ENCODE measurements at regions not wholly inside any gene's neighbourhood (a gene's known extent, or its start where the extent isn't known, plus 50 kb on each side); places are given as distances from the start of the nearest gene placed in this dataset.

DNA sequence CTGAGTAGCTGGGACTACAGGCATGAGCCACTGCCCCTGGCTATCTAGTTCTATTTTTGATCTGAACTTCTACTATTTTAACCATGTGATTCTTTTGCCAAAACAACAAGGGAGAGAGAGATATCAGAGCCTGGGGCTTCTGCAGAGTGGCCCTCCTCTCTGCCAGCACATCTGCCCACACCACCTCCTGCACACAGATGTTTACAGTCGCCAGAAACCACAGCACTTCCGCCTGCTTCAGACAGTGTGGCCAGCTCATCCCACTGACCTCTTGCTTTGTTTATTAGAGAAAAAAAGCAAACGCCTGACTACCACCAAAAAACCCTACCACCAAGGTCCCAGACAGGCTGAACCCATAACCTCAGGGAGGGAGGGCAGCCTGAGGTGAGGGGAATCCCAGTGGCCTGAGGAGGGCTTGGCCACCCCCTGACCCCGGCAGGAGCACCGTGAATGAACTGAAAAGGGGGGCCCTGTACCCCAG lies 85.9 kb upstream of the ABHD2 start:
- Histone ChIP-seq H2AFZ (ENCODE audit: low read length) (no peak overlapping the region), H3K4me3 (replicated peaks in 1 of 4; ENCODE audit: control extremely low read depth in 1 of 4, insufficient read depth in 1 of 4, low read depth in 3 of 4, low read length in 4 of 4) (no peak overlapping the region), H3K27ac (ENCODE audit: insufficient read depth, low read length) (peak overlapping the region; percentile 37), H3K36me3 (ENCODE audit: control insufficient read depth, insufficient read depth, low read length) (no peaks in the 10 kb centered on the region), H3K79me2 (ENCODE audit: control insufficient read depth, insufficient read depth, low read length) (no peaks in the 10 kb centered on the region), H3K4me1 (ENCODE audit: control insufficient read depth, extremely low read depth, insufficient read depth, low read length) (peaks cover 13% of the 10 kb centered on the region), H3K9me3 (ENCODE audit: control insufficient read depth, insufficient read depth, low read depth, low read length) (no peaks in the 10 kb centered on the region), H3K4me2 (ENCODE audit: extremely low read depth, insufficient read depth, low read length) (peak overlapping the region; percentile 46), H3K27me3 (ENCODE audit: control insufficient read depth, insufficient read depth, low read length) (no peaks in the 10 kb centered on the region), H4K20me1 (ENCODE audit: control insufficient read depth, extremely low read depth, insufficient read depth, low read length) (no peaks in the 10 kb centered on the region), H3K9ac (ENCODE audit: insufficient read depth, low read length) (no peak overlapping the region)
- peak; percentile 68 to 75 for DNase-seq (ENCODE audit: low read depth in 2 of 2)
- no peak for TF ChIP-seq EZH2 (IDR thresholded peaks at IDR 0.05; ENCODE audit: low read length, missing control alignments)
- TF ChIP-seq, protein P1, sequence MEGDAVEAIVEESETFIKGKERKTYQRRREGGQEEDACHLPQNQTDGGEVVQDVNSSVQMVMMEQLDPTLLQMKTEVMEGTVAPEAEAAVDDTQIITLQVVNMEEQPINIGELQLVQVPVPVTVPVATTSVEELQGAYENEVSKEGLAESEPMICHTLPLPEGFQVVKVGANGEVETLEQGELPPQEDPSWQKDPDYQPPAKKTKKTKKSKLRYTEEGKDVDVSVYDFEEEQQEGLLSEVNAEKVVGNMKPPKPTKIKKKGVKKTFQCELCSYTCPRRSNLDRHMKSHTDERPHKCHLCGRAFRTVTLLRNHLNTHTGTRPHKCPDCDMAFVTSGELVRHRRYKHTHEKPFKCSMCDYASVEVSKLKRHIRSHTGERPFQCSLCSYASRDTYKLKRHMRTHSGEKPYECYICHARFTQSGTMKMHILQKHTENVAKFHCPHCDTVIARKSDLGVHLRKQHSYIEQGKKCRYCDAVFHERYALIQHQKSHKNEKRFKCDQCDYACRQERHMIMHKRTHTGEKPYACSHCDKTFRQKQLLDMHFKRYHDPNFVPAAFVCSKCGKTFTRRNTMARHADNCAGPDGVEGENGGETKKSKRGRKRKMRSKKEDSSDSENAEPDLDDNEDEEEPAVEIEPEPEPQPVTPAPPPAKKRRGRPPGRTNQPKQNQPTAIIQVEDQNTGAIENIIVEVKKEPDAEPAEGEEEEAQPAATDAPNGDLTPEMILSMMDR (conservative IDR thresholded peaks at IDR 0.05 in 1 of 2, IDR thresholded peaks at IDR 0.05 in 1 of 2; ENCODE audit: low read depth in 1 of 2, low read length in 2 of 2), result no peak

DNA sequence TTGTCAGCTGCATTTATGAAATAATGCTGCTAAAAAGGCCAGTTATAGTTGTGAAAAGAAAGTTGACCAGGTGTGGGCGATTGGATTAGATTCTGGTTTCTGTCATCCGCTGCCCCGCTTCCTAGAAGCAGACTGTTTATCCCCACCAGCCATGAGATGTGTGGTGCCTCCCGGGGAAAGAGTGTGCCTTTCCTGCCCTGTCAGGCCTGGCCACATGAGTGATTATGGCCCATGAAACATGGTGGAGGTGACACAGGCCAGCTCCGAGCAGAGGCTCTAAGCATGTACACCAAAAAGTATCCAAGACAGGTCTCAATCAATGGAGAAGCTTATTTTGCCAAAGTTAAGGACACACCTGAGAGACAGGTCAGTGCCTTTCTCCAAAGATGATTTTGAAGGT lies 85.4 kb upstream of the ABHD2 start:
- TF ChIP-seq, protein P1 (conservative IDR thresholded peaks at IDR 0.05 in 1 of 2, IDR thresholded peaks at IDR 0.05 in 1 of 2; ENCODE audit: low read depth in 1 of 2, low read length in 2 of 2), result no peak
- no peak for TF ChIP-seq EZH2 (IDR thresholded peaks at IDR 0.05; ENCODE audit: low read length, missing control alignments)

DNA sequence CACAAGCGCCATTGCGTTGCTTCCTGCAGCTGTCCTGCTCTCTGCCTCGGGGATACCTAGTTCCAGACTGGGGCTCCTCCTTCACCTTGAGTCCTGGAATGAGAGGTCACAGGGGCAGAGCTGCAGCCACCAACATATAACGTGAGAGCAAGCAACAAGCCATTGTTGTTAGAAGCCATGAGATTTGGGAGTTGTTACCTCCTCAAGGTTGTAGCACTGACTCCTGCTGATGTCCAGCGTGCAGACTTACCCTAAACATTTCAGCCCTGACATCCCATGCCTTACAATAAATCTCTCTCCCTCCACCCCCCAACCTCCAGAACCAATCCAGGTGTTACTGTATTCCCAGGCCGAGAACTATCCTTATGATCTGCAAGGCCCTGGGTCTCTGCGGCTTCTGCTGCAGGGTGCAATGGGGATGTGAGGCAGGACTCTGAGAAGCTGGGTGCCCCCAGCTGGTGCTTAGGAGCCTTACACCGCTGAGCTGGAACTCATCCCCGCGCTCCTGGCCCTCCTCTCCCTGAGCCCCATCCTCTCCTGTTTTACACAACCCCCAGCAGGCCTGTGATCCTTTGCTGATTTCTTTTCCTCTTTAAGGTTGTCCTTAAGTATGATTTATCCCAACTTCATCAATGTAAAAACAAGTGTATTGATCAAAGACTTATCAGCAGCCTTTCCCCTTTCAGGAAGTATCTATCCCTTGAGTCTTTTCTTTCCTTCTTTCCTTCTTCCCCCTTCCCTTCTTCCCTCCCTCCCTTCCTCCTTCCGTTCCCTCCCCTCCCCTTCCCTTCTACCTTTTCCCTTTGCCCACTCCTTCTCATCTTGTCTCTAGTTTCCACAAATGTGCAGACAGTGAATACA lies 84.2 kb upstream of the ABHD2 start:
- no peak for TF ChIP-seq EZH2 (IDR thresholded peaks at IDR 0.05; ENCODE audit: low read length, missing control alignments)
- TF ChIP-seq, protein P1 (conservative IDR thresholded peaks at IDR 0.05 in 1 of 2, IDR thresholded peaks at IDR 0.05 in 1 of 2; ENCODE audit: low read depth in 1 of 2, low read length in 2 of 2), result peak; percentile 41 to 75
- no peak overlapping the region for H2AFZ ChIP-seq (ENCODE audit: low read length)
- DNase-seq (ENCODE audit: low read depth in 2 of 2), result peak; percentile 59 to 72

More for the DNA sequence above, 85.4 kb upstream of the ABHD2 start:
- no peak overlapping the region for H2AFZ ChIP-seq (ENCODE audit: low read length)
- peak overlapping the region; percentile 37 for H3K27ac ChIP-seq (ENCODE audit: insufficient read depth, low read length)
- DNase-seq (ENCODE audit: low read depth in 2 of 2), result no peak
- H3K27me3 ChIP-seq (ENCODE audit: control insufficient read depth, insufficient read depth, low read length), result no peaks in the 10 kb centered on the region
- H3K4me2 ChIP-seq (ENCODE audit: extremely low read depth, insufficient read depth, low read length), result peak overlapping the region; percentile 46
- H3K36me3 ChIP-seq (ENCODE audit: control insufficient read depth, insufficient read depth, low read length), result no peaks in the 10 kb centered on the region
- no peaks in the 10 kb centered on the region for H3K9me3 ChIP-seq (ENCODE audit: control insufficient read depth, insufficient read depth, low read depth, low read length)
- H3K4me3 ChIP-seq (replicated peaks in 1 of 4; ENCODE audit: control extremely low read depth in 1 of 4, insufficient read depth in 1 of 4, low read depth in 3 of 4, low read length in 4 of 4), result no peak overlapping the region
- H4K20me1 ChIP-seq (ENCODE audit: control insufficient read depth, extremely low read depth, insufficient read depth, low read length), result no peaks in the 10 kb centered on the region
- peaks cover 13% of the 10 kb centered on the region for H3K4me1 ChIP-seq (ENCODE audit: control insufficient read depth, extremely low read depth, insufficient read depth, low read length)
- H3K9ac ChIP-seq (ENCODE audit: insufficient read depth, low read length), result no peak overlapping the region
- no peaks in the 10 kb centered on the region for H3K79me2 ChIP-seq (ENCODE audit: control insufficient read depth, insufficient read depth, low read length)

More for the DNA sequence above, 84.2 kb upstream of the ABHD2 start:
- H3K4me2 ChIP-seq (ENCODE audit: extremely low read depth, insufficient read depth, low read length), result no peak overlapping the region
- peaks cover 13% of the 10 kb centered on the region for H3K4me1 ChIP-seq (ENCODE audit: control insufficient read depth, extremely low read depth, insufficient read depth, low read length)
- H3K9ac ChIP-seq (ENCODE audit: insufficient read depth, low read length), result no peak overlapping the region
- no peaks in the 10 kb centered on the region for H3K79me2 ChIP-seq (ENCODE audit: control insufficient read depth, insufficient read depth, low read length)
- H3K27ac ChIP-seq (ENCODE audit: insufficient read depth, low read length), result no peak overlapping the region
- H3K36me3 ChIP-seq (ENCODE audit: control insufficient read depth, insufficient read depth, low read length), result no peaks in the 10 kb centered on the region
- no peaks in the 10 kb centered on the region for H4K20me1 ChIP-seq (ENCODE audit: control insufficient read depth, extremely low read depth, insufficient read depth, low read length)
- H3K4me3 ChIP-seq (replicated peaks in 1 of 4; ENCODE audit: control extremely low read depth in 1 of 4, insufficient read depth in 1 of 4, low read depth in 3 of 4, low read length in 4 of 4), result no peak overlapping the region
- no peaks in the 10 kb centered on the region for H3K27me3 ChIP-seq (ENCODE audit: control insufficient read depth, insufficient read depth, low read length)
- no peaks in the 10 kb centered on the region for H3K9me3 ChIP-seq (ENCODE audit: control insufficient read depth, insufficient read depth, low read depth, low read length)
